ENCODE measurements at regions not wholly inside any gene's neighbourhood (a gene's known extent, or its start where the extent isn't known, plus 50 kb on each side); places are given as distances from the start of the nearest gene placed in this dataset.

DNA sequence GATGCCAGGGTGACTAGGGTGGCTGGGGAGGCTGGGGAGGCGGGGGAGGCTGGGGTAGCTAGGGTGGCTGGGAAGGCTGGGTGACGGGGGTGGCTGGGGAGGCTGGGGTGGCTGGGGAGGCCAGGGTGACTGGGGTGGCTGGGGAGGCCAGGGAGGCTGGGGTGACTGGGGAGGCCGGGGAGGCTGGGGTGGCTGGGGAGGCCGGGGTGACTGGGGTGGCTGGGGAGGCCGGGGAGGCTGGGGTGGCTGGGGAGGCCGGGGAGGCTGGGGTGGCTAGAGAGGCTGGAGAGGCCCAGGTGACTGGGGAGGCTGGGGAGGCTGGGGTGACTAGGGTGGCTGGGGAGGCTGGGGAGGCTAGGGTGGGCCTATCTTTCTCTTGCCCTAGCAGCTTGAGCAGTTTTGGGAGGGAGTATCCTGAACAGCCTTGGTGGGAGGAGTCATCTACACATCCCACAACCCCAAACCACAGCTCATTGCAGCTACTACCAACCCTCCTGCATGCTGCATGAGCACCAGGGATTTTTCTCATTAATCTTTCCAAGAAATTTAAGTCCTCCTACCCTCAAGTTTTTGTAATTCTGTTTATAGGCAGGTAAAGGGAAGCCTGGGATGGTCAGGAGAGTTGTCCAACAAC is 203.2 kb upstream of the IRX1 start:
- no peaks in the 10 kb centered on the region for H3K36me3 Mint-ChIP-seq
- H3K4me3 Mint-ChIP-seq = no peak overlapping the region
- H3K4me1 Mint-ChIP-seq = no peaks in the 10 kb centered on the region
- no peaks in the 10 kb centered on the region for H3K27me3 Mint-ChIP-seq
- no peaks in the 10 kb centered on the region for H3K9me3 Mint-ChIP-seq
- H3K27ac Mint-ChIP-seq = no peak overlapping the region

DNA sequence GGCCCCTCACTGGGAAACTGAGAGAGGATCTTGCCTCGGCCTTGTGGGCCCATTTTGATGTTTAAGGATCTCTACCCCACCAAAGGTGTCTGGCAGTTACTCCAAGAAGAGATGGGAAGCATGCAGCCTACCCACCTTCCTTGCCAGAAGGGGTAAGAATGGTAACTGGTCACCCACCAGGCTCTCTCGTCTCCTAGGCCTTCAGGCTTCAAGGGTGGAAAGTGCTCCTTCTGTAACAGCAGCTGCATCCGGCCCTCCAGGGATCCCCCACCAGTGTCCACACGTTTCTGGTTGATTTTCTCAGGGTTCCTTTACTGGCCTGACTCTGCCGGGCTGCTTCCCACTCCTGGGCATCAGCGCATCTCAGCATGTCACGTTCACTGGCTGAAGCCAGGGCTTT is 204.4 kb upstream of the IRX1 start:
- no peaks in the 10 kb centered on the region for H3K36me3 Mint-ChIP-seq
- H3K27me3 Mint-ChIP-seq = no peaks in the 10 kb centered on the region
- no peaks in the 10 kb centered on the region for H3K4me1 Mint-ChIP-seq
- no peaks in the 10 kb centered on the region for H3K9me3 Mint-ChIP-seq
- H3K27ac Mint-ChIP-seq = no peak overlapping the region
- H3K4me3 Mint-ChIP-seq = no peak overlapping the region

- H3K27me3 Mint-ChIP-seq = no peaks in the 10 kb centered on the region
- H3K27ac Mint-ChIP-seq = no peak overlapping the region
- no peaks in the 10 kb centered on the region for H3K4me1 Mint-ChIP-seq
- H3K9me3 Mint-ChIP-seq = no peaks in the 10 kb centered on the region
- H3K4me3 Mint-ChIP-seq = no peak overlapping the region
- H3K36me3 Mint-ChIP-seq = no peaks in the 10 kb centered on the region
Observed at GRCh38 chr5:3389471-3390026, 206.1 kb upstream of the IRX1 start.

DNA sequence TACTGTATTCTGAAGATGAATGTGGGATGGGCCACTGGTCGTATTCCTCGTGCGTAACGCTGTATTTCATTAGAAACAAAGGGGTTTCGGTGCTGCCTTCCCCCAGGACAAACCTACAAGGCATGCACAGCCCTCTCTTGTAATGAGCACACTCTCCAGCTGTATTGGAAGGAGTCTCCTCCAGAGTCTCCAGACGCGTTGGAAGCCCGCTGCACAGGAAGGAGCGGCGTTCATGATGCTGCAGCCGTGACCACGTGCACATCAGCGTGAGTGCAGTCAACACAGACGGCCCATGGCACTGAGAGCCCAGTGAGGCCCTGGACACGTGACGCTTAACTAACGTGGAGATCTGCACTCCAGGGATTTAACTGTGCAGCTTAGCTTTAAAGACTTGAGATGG is 209.0 kb upstream of the IRX1 start:
- H3K4me3 Mint-ChIP-seq = no peak overlapping the region
- H3K9me3 Mint-ChIP-seq = peaks cover 7% of the 10 kb centered on the region
- no peak overlapping the region for H3K27ac Mint-ChIP-seq
- H3K27me3 Mint-ChIP-seq = no peaks in the 10 kb centered on the region
- H3K4me1 Mint-ChIP-seq = no peaks in the 10 kb centered on the region
- no peaks in the 10 kb centered on the region for H3K36me3 Mint-ChIP-seq

DNA sequence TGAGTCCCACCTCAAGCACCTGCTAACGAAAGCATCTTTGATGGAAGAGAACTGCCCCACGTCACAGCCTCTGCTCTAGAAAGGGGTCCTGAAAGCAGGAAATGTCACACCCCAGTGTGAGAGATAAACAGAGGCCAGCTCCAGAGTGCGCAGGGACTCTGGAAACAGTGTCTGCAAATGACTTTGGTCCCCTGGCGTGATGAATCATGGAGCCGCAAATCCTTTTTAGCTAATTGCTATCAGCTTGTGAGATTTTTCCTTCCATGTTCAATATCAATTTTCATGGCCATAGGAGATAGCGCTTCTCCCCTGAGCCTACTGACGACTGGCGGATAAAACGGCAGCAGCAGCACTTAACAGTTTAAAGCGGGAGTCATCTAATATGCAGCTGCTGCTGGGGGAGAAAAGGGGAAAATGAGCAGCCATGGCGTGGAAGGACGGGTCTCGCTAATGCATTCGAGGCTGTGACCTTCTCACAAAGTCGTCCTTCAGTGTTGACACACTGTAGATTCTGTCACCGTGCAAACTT is 209.6 kb upstream of the IRX1 start:
- H3K27me3 Mint-ChIP-seq = no peaks in the 10 kb centered on the region
- H3K4me3 Mint-ChIP-seq = no peak overlapping the region
- no peak overlapping the region for H3K27ac Mint-ChIP-seq
- peaks cover 7% of the 10 kb centered on the region for H3K9me3 Mint-ChIP-seq
- H3K4me1 Mint-ChIP-seq = no peaks in the 10 kb centered on the region
- H3K36me3 Mint-ChIP-seq = no peaks in the 10 kb centered on the region

DNA sequence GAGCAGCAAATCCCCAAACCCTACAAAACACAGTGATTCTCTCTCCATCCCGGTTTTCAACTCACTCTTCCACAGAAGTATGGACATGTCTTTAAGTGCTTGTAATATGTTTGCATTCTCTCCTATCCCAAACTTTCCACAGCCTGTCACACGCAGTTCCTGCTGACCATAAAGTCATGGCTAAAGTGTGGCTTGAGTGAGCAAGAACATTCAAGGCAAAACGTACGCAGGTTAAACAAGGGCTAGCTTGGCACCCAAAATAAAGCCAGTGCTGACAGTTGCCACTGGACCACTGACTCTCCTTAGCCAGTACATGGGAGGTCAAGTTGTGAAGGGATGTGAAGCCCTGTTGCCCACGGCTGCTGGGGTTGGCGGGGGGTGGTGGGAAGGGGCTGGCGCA is 211.1 kb upstream of the IRX1 start:
- Mint-ChIP-seq H3K36me3 (no peaks in the 10 kb centered on the region), H3K4me1 (no peaks in the 10 kb centered on the region), H3K9me3 (peaks cover 7% of the 10 kb centered on the region), H3K27ac (no peak overlapping the region), H3K27me3 (no peaks in the 10 kb centered on the region), H3K4me3 (no peak overlapping the region)

DNA sequence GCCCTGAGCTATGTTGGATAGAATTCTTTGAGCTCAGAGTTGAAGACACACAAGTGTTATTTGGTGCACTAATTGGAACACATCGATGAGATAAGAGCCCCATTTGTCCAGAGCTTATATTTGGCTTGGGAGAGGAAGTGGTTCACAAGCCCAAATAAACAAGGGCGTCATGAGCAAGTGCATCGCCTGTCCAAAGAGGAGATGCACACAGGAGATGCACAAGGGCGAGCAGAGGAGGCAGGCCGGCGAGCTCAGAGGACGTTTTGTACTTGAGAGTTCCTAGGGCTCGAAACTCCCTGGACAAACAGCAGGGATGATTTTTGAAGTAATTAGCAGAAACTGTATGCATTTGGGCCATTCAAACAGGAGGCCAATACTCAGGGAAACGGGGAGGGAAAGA is 212.8 kb upstream of the IRX1 start:
- Mint-ChIP-seq H3K27me3 (no peaks in the 10 kb centered on the region), H3K9me3 (peaks cover 7% of the 10 kb centered on the region), H3K27ac (no peak overlapping the region), H3K36me3 (no peaks in the 10 kb centered on the region), H3K4me3 (no peak overlapping the region), H3K4me1 (no peaks in the 10 kb centered on the region)

DNA sequence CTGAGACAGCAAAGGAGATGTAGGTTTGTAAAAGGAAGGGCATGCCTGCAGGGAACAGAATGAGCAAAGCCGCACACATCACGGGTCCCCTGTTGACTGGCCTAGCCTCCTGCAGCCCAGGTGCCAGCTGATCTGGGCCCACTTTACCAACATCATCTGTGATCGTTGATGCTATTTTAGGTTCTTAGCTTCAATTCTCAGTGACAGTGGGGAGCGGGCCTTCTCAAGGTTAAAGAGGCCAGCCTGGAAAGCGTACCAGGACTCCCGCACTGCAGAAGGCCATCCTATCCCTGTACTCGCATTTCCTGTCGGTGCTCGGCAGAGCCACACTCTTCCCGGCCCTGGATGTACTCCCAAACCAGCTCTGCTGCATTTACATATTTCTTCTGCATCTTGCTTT is 213.5 kb upstream of the IRX1 start:
- no peaks in the 10 kb centered on the region for H3K27me3 Mint-ChIP-seq
- H3K36me3 Mint-ChIP-seq = no peaks in the 10 kb centered on the region
- no peak overlapping the region for H3K4me3 Mint-ChIP-seq
- no peaks in the 10 kb centered on the region for H3K4me1 Mint-ChIP-seq
- H3K9me3 Mint-ChIP-seq = peaks cover 7% of the 10 kb centered on the region
- no peak overlapping the region for H3K27ac Mint-ChIP-seq

- Mint-ChIP-seq H3K4me1 (no peaks in the 10 kb centered on the region), H3K36me3 (no peaks in the 10 kb centered on the region), H3K27me3 (no peaks in the 10 kb centered on the region), H3K9me3 (peaks cover 7% of the 10 kb centered on the region), H3K27ac (no peak overlapping the region), H3K4me3 (no peak overlapping the region)
Observed at GRCh38 chr5:3381206-3381825, 214.3 kb upstream of the IRX1 start.

GRCh38 chr5:3380689-3381088 is 214.9 kb upstream of the IRX1 start:
- no peak overlapping the region for H3K4me3 Mint-ChIP-seq
- H3K27me3 Mint-ChIP-seq = no peaks in the 10 kb centered on the region
- H3K27ac Mint-ChIP-seq = no peak overlapping the region
- no peaks in the 10 kb centered on the region for H3K4me1 Mint-ChIP-seq
- H3K9me3 Mint-ChIP-seq = peaks cover 7% of the 10 kb centered on the region
- no peaks in the 10 kb centered on the region for H3K36me3 Mint-ChIP-seq

- Mint-ChIP-seq H3K27me3 (no peaks in the 10 kb centered on the region), H3K4me3 (no peak overlapping the region), H3K36me3 (no peaks in the 10 kb centered on the region), H3K9me3 (peaks cover 11% of the 10 kb centered on the region), H3K4me1 (no peaks in the 10 kb centered on the region), H3K27ac (no peak overlapping the region)
Observed at GRCh38 chr5:3377831-3378230, 217.8 kb upstream of the IRX1 start.

DNA sequence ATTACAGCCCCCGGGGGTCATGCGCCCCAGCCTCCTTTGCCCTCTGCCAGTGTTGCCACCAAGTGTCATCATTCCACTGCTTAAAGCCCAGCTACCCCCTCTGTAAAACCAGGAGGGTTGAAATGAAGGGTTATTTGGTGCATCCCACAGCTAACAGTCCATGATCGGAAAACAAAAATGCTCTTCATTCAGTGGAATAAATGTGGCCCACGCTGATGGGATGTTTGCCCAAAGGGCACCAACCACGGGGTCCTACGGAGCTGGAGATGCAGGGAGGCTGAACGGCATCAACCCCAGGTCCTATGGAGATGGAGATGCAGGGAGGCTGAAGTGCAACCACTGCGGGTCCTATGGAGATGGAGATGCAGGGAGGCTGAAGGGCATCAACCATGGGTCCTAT is 218.5 kb upstream of the IRX1 start:
- Mint-ChIP-seq H3K36me3 (no peaks in the 10 kb centered on the region), H3K4me1 (no peaks in the 10 kb centered on the region), H3K27ac (no peak overlapping the region), H3K4me3 (no peak overlapping the region), H3K27me3 (no peaks in the 10 kb centered on the region), H3K9me3 (peaks cover 10% of the 10 kb centered on the region)

GRCh38 chr5:3376611-3377010 is 219.0 kb upstream of the IRX1 start:
- H3K36me3 Mint-ChIP-seq = no peaks in the 10 kb centered on the region
- H3K4me3 Mint-ChIP-seq = no peak overlapping the region
- H3K4me1 Mint-ChIP-seq = no peaks in the 10 kb centered on the region
- no peak overlapping the region for H3K27ac Mint-ChIP-seq
- peaks cover 13% of the 10 kb centered on the region for H3K9me3 Mint-ChIP-seq
- H3K27me3 Mint-ChIP-seq = no peaks in the 10 kb centered on the region

DNA sequence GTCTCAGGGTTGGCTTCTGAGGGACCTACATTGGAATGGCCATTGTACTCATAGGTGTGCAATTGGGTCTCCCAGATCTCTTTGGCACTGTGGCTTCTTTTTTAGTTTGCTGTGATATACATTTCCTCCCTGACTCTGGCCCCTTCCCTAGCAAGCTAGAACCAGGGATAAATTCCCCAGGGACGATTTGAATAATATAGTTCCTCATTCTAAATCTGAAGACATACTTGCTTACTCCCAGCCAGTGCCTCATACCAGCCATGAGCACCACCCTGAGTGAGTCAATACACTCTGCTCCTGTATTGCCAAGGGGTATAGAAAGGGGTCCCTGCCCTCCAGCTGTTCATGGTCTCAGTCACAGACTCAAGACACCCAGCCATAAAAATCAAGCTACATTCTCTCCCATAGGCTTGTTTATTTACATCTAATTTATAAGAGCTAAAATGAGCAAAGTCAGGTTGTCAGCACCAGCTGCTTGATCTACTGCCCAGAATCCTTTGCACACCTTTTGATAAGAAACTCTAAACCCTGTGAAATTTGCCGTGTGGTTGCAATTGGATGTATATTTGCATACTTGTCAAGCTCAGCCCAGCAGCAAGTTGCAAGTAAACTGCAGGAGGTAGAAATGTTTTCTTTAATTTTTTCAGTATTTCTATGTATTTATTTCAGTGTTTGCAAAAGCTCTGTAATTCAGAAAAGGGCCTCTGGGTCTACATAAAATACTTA is 219.9 kb upstream of the IRX1 start:
- Mint-ChIP-seq H3K4me3 (no peak overlapping the region), H3K9me3 (peaks cover 13% of the 10 kb centered on the region), H3K27me3 (no peaks in the 10 kb centered on the region), H3K4me1 (no peaks in the 10 kb centered on the region), H3K36me3 (no peaks in the 10 kb centered on the region), H3K27ac (no peak overlapping the region)

GRCh38 chr5:3373391-3373790 is 222.2 kb upstream of the IRX1 start:
- Mint-ChIP-seq H3K4me1 (no peaks in the 10 kb centered on the region), H3K36me3 (no peaks in the 10 kb centered on the region), H3K27me3 (no peaks in the 10 kb centered on the region), H3K9me3 (peaks cover 21% of the 10 kb centered on the region), H3K27ac (no peak overlapping the region), H3K4me3 (no peak overlapping the region)

GRCh38 chr5:3372289-3372688 is 223.3 kb upstream of the IRX1 start:
- Mint-ChIP-seq H3K4me1 (no peaks in the 10 kb centered on the region), H3K9me3 (peaks cover 21% of the 10 kb centered on the region), H3K36me3 (no peaks in the 10 kb centered on the region), H3K27me3 (no peaks in the 10 kb centered on the region), H3K4me3 (no peak overlapping the region), H3K27ac (no peak overlapping the region)

Measured in activated naive CD4-positive, alpha-beta T cell treated with anti-CD3 and anti-CD28 coated beads, Interleukin-2, amount 50 U/mL, for 24 hours (primary cell).